ENCODE measurements at regions not wholly inside any gene's neighbourhood (a gene's known extent, or its start where the extent isn't known, plus 50 kb on each side); places are given as distances from the start of the nearest gene placed in this dataset.

- peaks cover 0 to 13% (median 3%) of the 10 kb centered on the region in 4 donors for H3K4me1 ChIP-seq
- no peak for TF ChIP-seq EP300 (IDR thresholded peaks at IDR 0.05)
- no peak for TF ChIP-seq POLR2A (IDR thresholded peaks at IDR 0.05)
- no peak for TF ChIP-seq CTCF (IDR thresholded peaks at IDR 0.05)
- no peaks in the 10 kb centered on the region for H3K27me3 ChIP-seq
- 92 to 93% methylated on average over 3 of the region's 3 CpGs for WGBS, 2 donors
- no peaks in the 10 kb centered on the region for H3K36me3 ChIP-seq
- H3K9me3 ChIP-seq, result no peaks in the 10 kb centered on the region
- no peak overlapping the region for H3K4me3 ChIP-seq
- no peak for DNase-seq (ENCODE audit: low spot score in 2 of 2)
- no peak overlapping the region for H3K27ac ChIP-seq
These were observed 296.9 kb upstream of the TRIB2 start for GRCh38 chr2:12419803-12420202.

GRCh38 chr2:12421046-12421445 is 295.7 kb upstream of the TRIB2 start:
- no peak for DNase-seq (ENCODE audit: low spot score in 2 of 2)

GRCh38 chr2:12424219-12424618 is 292.5 kb upstream of the TRIB2 start:
- Histone ChIP-seq H3K4me3 (no peak overlapping the region), H3K36me3 (no peaks in the 10 kb centered on the region), H3K27ac (no peak overlapping the region), H3K27me3 (no peaks in the 10 kb centered on the region), H3K4me1 (peaks cover 0 to 2% (median 0%) of the 10 kb centered on the region in 4 donors), H3K9me3 (no peaks in the 10 kb centered on the region)
- no peak for DNase-seq (ENCODE audit: low spot score in 2 of 2)
- 80 to 82% methylated on average over 2 of the region's 2 CpGs for WGBS, 2 donors
- no peak for TF ChIP-seq EP300 (IDR thresholded peaks at IDR 0.05)
- no peak for TF ChIP-seq CTCF (IDR thresholded peaks at IDR 0.05)
- TF ChIP-seq POLR2A (IDR thresholded peaks at IDR 0.05), result no peak

More at GRCh38 chr2:12421046-12421445, 295.7 kb upstream of the TRIB2 start:
- Histone ChIP-seq H3K27me3 (no peaks in the 10 kb centered on the region), H3K4me3 (no peak overlapping the region), H3K27ac (no peak overlapping the region), H3K4me1 (peaks cover 0 to 15% (median 3%) of the 10 kb centered on the region in 4 donors), H3K36me3 (no peaks in the 10 kb centered on the region), H3K9me3 (no peaks in the 10 kb centered on the region)
- WGBS, 2 donors, result 60 to 75% methylated on average over 3 of the region's 3 CpGs
- no peak for TF ChIP-seq EP300 (IDR thresholded peaks at IDR 0.05)
- TF ChIP-seq POLR2A (IDR thresholded peaks at IDR 0.05), result no peak
- no peak for TF ChIP-seq CTCF (IDR thresholded peaks at IDR 0.05)

- no peak for TF ChIP-seq CTCF (IDR thresholded peaks at IDR 0.05)
- TF ChIP-seq EP300 (IDR thresholded peaks at IDR 0.05), result no peak
- TF ChIP-seq POLR2A (IDR thresholded peaks at IDR 0.05), result no peak
- DNase-seq (ENCODE audit: low spot score in 2 of 2), result no peak
- 48 to 57% methylated on average over 3 of the region's 3 CpGs for WGBS, 2 donors
- Histone ChIP-seq H3K27me3 (no peaks in the 10 kb centered on the region), H3K4me3 (no peak overlapping the region), H3K36me3 (no peaks in the 10 kb centered on the region), H3K27ac (no peak overlapping the region), H3K4me1 (peaks cover 0 to 2% (median 0%) of the 10 kb centered on the region in 4 donors), H3K9me3 (no peaks in the 10 kb centered on the region)
These were observed 291.9 kb upstream of the TRIB2 start for GRCh38 chr2:12424809-12425208.

GRCh38 chr2:12428324-12428723 is 288.4 kb upstream of the TRIB2 start:
- no peak for TF ChIP-seq EP300 (IDR thresholded peaks at IDR 0.05)
- TF ChIP-seq CTCF (IDR thresholded peaks at IDR 0.05), result no peak
- TF ChIP-seq POLR2A (IDR thresholded peaks at IDR 0.05), result no peak
- H3K9me3 ChIP-seq, result no peaks in the 10 kb centered on the region
- no peak overlapping the region for H3K4me3 ChIP-seq
- DNase-seq (ENCODE audit: low spot score in 2 of 2), result no peak
- no peaks in the 10 kb centered on the region for H3K36me3 ChIP-seq
- H3K27ac ChIP-seq, result no peak overlapping the region
- H3K4me1 ChIP-seq, result peaks cover 0 to 10% (median 0%) of the 10 kb centered on the region in 4 donors
- WGBS, 2 donors, result 80 to 96% methylated on average over 5 of the region's 5 CpGs
- no peaks in the 10 kb centered on the region for H3K27me3 ChIP-seq

Measured in tibial nerve (tissue), 4 donors.